GM23338 (cell line): ENCODE measurements at regions not wholly inside any gene's neighbourhood (a gene's known extent, or its start where the extent isn't known, plus 50 kb on each side); places are given as distances from the start of the nearest gene placed in this dataset.

Source experiments
- ATAC-seq: fragments of 200-7000 bp; cut with Tn5 transposase; 3 replicates; pipeline ENCODE4 v1.9.1; 2020
- DNase-seq: peaks from one replicate; pipeline ENCODE4 v3.0.0-alpha.2; 2015; ENCODE audit warnings: low spot score
- H2AFZ ChIP-seq: fragments of 200-600 bp; sonication (generic); 2 replicates; pipeline ENCODE4 v1.8.0; 2016; ENCODE audit warnings: antibody characterized with exemption, mild to moderate bottlenecking, moderate library complexity
- H3F3A ChIP-seq: fragments of 200-600 bp; sonication (generic); replicated peaks from 2 replicates; pipeline ENCODE4 v1.8.0; 2017; ENCODE audit warnings: antibody characterized with exemption, mixed run types, low read depth
- H3K27ac ChIP-seq: fragments of 200-600 bp; sonication (generic); 2 replicates; pipeline ENCODE4 v1.6.1; 2016; ENCODE audit warnings: low read depth
- H3K27me3 ChIP-seq: fragments of 200-600 bp; sonication (generic); 2 replicates; pipeline ENCODE4 v1.8.0; 2016; ENCODE audit warnings: mild to moderate bottlenecking, mixed run types, moderate library complexity; ENCODE audit not compliant: insufficient read depth
- H3K36me3 ChIP-seq: fragments of 200-600 bp; sonication (generic); 2 replicates; pipeline ENCODE4 v1.8.0; 2016; ENCODE audit warnings: mild to moderate bottlenecking; ENCODE audit not compliant: insufficient read depth
- H3K4me1 ChIP-seq: fragments of 200-600 bp; sonication (generic); 2 replicates; pipeline ENCODE4 v1.8.0; 2016; ENCODE audit warnings: mild to moderate bottlenecking, moderate library complexity; ENCODE audit not compliant: insufficient read depth
- H3K4me2 ChIP-seq: fragments of 200-600 bp; sonication (generic); 2 replicates; pipeline ENCODE4 v1.7.1; 2017; ENCODE audit warnings: mixed run types
- H3K4me3 ChIP-seq: fragments of 200-600 bp; sonication (generic); 2 replicates; pipeline ENCODE4 v1.6.1; 2016; ENCODE audit warnings: mixed run types
- H3K79me2 ChIP-seq: fragments of 200-600 bp; sonication (generic); replicated peaks from 2 replicates; pipeline ENCODE4 v1.8.0; 2017; ENCODE audit warnings: mild to moderate bottlenecking; ENCODE audit not compliant: insufficient read depth
- H3K9me2 ChIP-seq: fragments of 200-600 bp; sonication (generic); 2 replicates; pipeline ENCODE4 v1.8.0; 2017; ENCODE audit not compliant: insufficient read depth
- H4K20me1 ChIP-seq: fragments of 200-600 bp; sonication (generic); replicated peaks from 2 replicates; pipeline ENCODE4 v1.8.0; 2017; ENCODE audit warnings: mild to moderate bottlenecking; ENCODE audit not compliant: insufficient read depth
- H3K27ac Mint-ChIP-seq: 2 replicates; pipeline ENCODE4 v1.8.0; 2020; ENCODE audit warnings: inconsistent platforms, mild to moderate bottlenecking, moderate library complexity, mixed read lengths
- H3K27me3 Mint-ChIP-seq: 3 replicates; pipeline ENCODE4 v1.8.0; 2022; ENCODE audit warnings: low read depth, mild to moderate bottlenecking, moderate library complexity, mixed read lengths, inconsistent platforms; ENCODE audit not compliant: insufficient read depth, poor library complexity
- H3K36me3 Mint-ChIP-seq: 3 replicates; pipeline ENCODE4 v1.8.0; 2021; ENCODE audit warnings: low read depth, mild to moderate bottlenecking, inconsistent platforms, moderate library complexity, mixed read lengths
- H3K4me1 Mint-ChIP-seq: 3 replicates; pipeline ENCODE4 v1.8.0; 2020; ENCODE audit warnings: mild to moderate bottlenecking, inconsistent platforms, mixed read lengths
- H3K4me3 Mint-ChIP-seq: 3 replicates; pipeline ENCODE4 v1.8.0; 2021; ENCODE audit warnings: moderate library complexity, mild to moderate bottlenecking, inconsistent platforms, mixed read lengths
- H3K9me3 Mint-ChIP-seq: 3 replicates; pipeline ENCODE4 v1.8.0; 2020; ENCODE audit warnings: moderate library complexity, mild to moderate bottlenecking, inconsistent platforms, mixed read lengths
- CREB1 ChIP-seq: fragments of 250-450 bp; sonication (Bioruptor Pico); IDR thresholded peaks from 2 replicates; pipeline ENCODE4 v1.5.0; 2020; ENCODE audit warnings: low read depth, mild to moderate bottlenecking, moderate library complexity
- EZH2phosphoT487 ChIP-seq: fragments of 200-600 bp; sonication (generic); IDR thresholded peaks from one replicate; pipeline ENCODE4 v1.8.1; 2018; ENCODE audit warnings: antibody characterized with exemption; ENCODE audit not compliant: unreplicated experiment
- JUNB ChIP-seq: IDR thresholded peaks from one replicate; pipeline ENCODE4 v1.6.1; 2016; ENCODE audit warnings: antibody characterized with exemption; ENCODE audit not compliant: unreplicated experiment
- NANOG ChIP-seq: IDR thresholded peaks from 2 replicates; pipeline ENCODE4 v1.6.1; 2016; ENCODE audit warnings: antibody characterized with exemption, borderline replicate concordance
- POLR2AphosphoS5 ChIP-seq: IDR thresholded peaks from 2 replicates; pipeline ENCODE4 v1.6.1; 2016; ENCODE audit warnings: antibody characterized with exemption, low read depth
- REST ChIP-seq: IDR thresholded peaks from one replicate; pipeline ENCODE4 v1.6.1; 2018; ENCODE audit warnings: antibody characterized with exemption; ENCODE audit not compliant: unreplicated experiment
- ZNF114 ChIP-seq: fragments of 250-450 bp; sonication (Bioruptor Pico); IDR thresholded peaks from 2 replicates; pipeline ENCODE4 v1.5.0; 2020; ENCODE audit warnings: mild to moderate bottlenecking, moderate library complexity
- ZNF331 ChIP-seq: fragments of 250-450 bp; sonication (Bioruptor Pico); IDR thresholded peaks from 2 replicates; pipeline ENCODE4 v1.5.0; 2020; ENCODE audit warnings: low read depth, mild to moderate bottlenecking, moderate library complexity
- TF ChIP-seq, protein P1 (sequence below): IDR thresholded peaks from 2 replicates; pipeline ENCODE4 v1.6.1; 2016; ENCODE audit warnings: antibody characterized with exemption
- TF ChIP-seq, protein P2 (sequence below): fragments of 250-450 bp; sonication (Bioruptor Pico); IDR thresholded peaks from 2 replicates; pipeline ENCODE4 v1.5.0; 2020; ENCODE audit warnings: mild to moderate bottlenecking, moderate library complexity

DNA sequence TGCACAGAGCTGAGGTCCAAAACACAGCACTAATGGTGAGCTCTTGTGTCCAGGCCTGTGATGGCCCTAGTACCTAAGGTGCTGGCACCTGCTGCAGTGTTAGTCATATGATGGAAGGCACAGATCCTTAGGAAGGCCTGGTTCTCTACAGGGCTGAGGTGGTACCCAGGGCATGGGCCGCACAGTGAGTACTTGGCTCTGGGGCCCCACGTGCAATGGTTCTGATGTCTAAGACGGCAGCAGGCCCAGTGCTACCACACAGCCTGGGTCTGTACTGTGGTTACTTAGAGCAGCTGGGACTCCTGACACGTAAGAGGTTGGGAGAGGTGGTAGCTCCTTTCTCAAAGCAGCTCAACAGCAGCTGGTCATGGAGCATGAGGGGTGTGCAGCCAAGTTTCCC, 70.6 kb upstream of the MAGI2 start:
- TF ChIP-seq, protein P1, sequence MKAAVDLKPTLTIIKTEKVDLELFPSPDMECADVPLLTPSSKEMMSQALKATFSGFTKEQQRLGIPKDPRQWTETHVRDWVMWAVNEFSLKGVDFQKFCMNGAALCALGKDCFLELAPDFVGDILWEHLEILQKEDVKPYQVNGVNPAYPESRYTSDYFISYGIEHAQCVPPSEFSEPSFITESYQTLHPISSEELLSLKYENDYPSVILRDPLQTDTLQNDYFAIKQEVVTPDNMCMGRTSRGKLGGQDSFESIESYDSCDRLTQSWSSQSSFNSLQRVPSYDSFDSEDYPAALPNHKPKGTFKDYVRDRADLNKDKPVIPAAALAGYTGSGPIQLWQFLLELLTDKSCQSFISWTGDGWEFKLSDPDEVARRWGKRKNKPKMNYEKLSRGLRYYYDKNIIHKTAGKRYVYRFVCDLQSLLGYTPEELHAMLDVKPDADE: no peak
- DNase-seq (no peak), ATAC-seq (no peak)
- no peak overlapping the region for H3K4me3 ChIP-seq
- Mint-ChIP-seq H3K27ac (no peak overlapping the region), H3K4me1 (peaks cover 10% of the 10 kb centered on the region), H3K9me3 (no peaks in the 10 kb centered on the region), H3K27me3 (peaks cover 2% of the 10 kb centered on the region), H3K4me3 (no peak overlapping the region), H3K36me3 (no peaks in the 10 kb centered on the region)
- no peaks in the 10 kb centered on the region for H4K20me1 ChIP-seq
- H3K27ac ChIP-seq: no peak overlapping the region
- 0 out of 2 replicates have a peak, but pooled peaks cover under 1% of the 10 kb centered on the region for H3K4me1 ChIP-seq
- H2AFZ ChIP-seq: no peak overlapping the region
- H3K9me2 ChIP-seq: 0 out of 2 replicates have a peak, but pooled peaks cover 3% of the 10 kb centered on the region
- no peaks in the 10 kb centered on the region for H3K36me3 ChIP-seq
- H3K27me3 ChIP-seq: no peaks in the 10 kb centered on the region
- H3K79me2 ChIP-seq: no peaks in the 10 kb centered on the region
- no peaks in the 10 kb centered on the region for H3F3A ChIP-seq
- no peak overlapping the region for H3K4me2 ChIP-seq

DNA sequence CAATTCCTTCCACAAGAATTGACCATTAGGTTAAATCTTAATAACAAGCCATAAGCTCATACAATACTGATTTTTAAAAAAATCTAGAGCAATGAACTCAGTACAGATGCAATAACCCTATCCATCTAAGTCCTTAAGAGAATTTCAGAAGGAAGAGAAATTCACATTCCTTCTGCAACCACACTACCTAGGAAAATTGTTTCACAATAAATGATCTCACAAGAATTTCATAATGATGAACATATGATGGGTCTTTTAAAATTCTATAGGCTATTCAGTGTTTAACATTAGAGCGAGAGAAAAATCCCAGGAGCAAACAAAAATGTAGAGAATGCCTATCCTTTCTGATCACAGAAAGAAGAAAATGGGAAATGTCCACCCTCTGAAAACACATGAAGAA, 70.0 kb upstream of the MAGI2 start:
- H3K27ac Mint-ChIP-seq: no peak overlapping the region
- Histone ChIP-seq H3K4me2 (no peak overlapping the region), H2AFZ (no peak overlapping the region), H3K9me2 (0 out of 2 replicates have a peak, but pooled peaks cover 3% of the 10 kb centered on the region), H3K4me1 (no peaks in the 10 kb centered on the region), H3F3A (no peaks in the 10 kb centered on the region), H3K27ac (no peak overlapping the region), H3K27me3 (no peaks in the 10 kb centered on the region), H3K36me3 (no peaks in the 10 kb centered on the region), H4K20me1 (no peaks in the 10 kb centered on the region), H3K79me2 (no peaks in the 10 kb centered on the region), H3K4me3 (no peak overlapping the region)
- H3K9me3 Mint-ChIP-seq: no peaks in the 10 kb centered on the region
- H3K4me3 Mint-ChIP-seq: no peak overlapping the region
- no peaks in the 10 kb centered on the region for H3K36me3 Mint-ChIP-seq
- peaks cover 4% of the 10 kb centered on the region for H3K4me1 Mint-ChIP-seq
- ATAC-seq (no peak), DNase-seq (no peak)
- peaks cover 2% of the 10 kb centered on the region for H3K27me3 Mint-ChIP-seq
- TF ChIP-seq ZNF114 (CRISPR knock-in tag) (no peak), EZH2phosphoT487 (no peak), NANOG (no peak), ZNF331 (CRISPR knock-in tag) (no peak), POLR2AphosphoS5 (no peak), REST (no peak), JUNB (no peak), CREB1 (CRISPR knock-in tag) (no peak)
- TF ChIP-seq, protein P1: no peak
- TF ChIP-seq, protein P2, sequence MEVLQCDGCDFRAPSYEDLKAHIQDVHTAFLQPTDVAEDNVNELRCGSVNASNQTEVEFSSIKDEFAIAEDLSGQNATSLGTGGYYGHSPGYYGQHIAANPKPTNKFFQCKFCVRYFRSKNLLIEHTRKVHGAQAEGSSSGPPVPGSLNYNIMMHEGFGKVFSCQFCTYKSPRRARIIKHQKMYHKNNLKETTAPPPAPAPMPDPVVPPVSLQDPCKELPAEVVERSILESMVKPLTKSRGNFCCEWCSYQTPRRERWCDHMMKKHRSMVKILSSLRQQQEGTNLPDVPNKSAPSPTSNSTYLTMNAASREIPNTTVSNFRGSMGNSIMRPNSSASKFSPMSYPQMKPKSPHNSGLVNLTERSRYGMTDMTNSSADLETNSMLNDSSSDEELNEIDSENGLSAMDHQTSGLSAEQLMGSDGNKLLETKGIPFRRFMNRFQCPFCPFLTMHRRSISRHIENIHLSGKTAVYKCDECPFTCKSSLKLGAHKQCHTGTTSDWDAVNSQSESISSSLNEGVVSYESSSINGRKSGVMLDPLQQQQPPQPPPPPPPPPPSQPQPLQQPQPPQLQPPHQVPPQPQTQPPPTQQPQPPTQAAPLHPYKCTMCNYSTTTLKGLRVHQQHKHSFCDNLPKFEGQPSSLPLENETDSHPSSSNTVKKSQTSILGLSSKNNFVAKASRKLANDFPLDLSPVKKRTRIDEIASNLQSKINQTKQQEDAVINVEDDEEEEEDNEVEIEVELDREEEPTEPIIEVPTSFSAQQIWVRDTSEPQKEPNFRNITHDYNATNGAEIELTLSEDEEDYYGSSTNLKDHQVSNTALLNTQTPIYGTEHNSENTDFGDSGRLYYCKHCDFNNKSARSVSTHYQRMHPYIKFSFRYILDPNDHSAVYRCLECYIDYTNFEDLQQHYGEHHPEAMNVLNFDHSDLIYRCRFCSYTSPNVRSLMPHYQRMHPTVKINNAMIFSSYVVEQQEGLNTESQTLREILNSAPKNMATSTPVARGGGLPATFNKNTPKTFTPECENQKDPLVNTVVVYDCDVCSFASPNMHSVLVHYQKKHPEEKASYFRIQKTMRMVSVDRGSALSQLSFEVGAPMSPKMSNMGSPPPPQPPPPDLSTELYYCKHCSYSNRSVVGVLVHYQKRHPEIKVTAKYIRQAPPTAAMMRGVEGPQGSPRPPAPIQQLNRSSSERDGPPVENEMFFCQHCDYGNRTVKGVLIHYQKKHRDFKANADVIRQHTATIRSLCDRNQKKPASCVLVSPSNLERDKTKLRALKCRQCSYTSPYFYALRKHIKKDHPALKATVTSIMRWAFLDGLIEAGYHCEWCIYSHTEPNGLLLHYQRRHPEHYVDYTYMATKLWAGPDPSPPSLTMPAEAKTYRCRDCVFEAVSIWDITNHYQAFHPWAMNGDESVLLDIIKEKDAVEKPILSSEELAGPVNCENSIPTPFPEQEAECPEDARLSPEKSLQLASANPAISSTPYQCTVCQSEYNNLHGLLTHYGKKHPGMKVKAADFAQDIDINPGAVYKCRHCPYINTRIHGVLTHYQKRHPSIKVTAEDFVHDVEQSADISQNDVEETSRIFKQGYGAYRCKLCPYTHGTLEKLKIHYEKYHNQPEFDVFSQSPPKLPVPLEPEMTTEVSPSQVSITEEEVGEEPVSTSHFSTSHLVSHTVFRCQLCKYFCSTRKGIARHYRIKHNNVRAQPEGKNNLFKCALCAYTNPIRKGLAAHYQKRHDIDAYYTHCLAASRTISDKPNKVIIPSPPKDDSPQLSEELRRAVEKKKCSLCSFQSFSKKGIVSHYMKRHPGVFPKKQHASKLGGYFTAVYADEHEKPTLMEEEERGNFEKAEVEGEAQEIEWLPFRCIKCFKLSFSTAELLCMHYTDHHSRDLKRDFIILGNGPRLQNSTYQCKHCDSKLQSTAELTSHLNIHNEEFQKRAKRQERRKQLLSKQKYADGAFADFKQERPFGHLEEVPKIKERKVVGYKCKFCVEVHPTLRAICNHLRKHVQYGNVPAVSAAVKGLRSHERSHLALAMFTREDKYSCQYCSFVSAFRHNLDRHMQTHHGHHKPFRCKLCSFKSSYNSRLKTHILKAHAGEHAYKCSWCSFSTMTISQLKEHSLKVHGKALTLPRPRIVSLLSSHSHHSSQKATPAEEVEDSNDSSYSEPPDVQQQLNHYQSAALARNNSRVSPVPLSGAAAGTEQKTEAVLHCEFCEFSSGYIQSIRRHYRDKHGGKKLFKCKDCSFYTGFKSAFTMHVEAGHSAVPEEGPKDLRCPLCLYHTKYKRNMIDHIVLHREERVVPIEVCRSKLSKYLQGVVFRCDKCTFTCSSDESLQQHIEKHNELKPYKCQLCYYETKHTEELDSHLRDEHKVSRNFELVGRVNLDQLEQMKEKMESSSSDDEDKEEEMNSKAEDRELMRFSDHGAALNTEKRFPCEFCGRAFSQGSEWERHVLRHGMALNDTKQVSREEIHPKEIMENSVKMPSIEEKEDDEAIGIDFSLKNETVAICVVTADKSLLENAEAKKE (CRISPR knock-in tag): no peak
